SK-N-MC (cell line): ENCODE measurements at regions not wholly inside any gene's neighbourhood (a gene's known extent, or its start where the extent isn't known, plus 50 kb on each side); places are given as distances from the start of the nearest gene placed in this dataset.

Experiments used
- EZH2 ChIP-seq: fragments of 200-600 bp; sonication (generic); IDR thresholded peaks from one replicate; pipeline ENCODE4 v1.6.1; 2017; ENCODE audit warnings: antibody characterized with exemption
- POLR2AphosphoS5 ChIP-seq: IDR thresholded peaks from 2 replicates; pipeline ENCODE4 v1.6.1; 2012; ENCODE audit warnings: mild to moderate bottlenecking, low read depth, low read length, borderline replicate concordance

- TF ChIP-seq POLR2AphosphoS5 = no peak
- no peak for TF ChIP-seq EZH2
Measured at GRCh38 chr11:112797648-112798293, 163.4 kb upstream of the NCAM1 start.
